NCI-H345 treated with DMSO at 0.1 percent for 48 hours (cell line): ENCODE measurements at regions not wholly inside any gene's neighbourhood (a gene's known extent, or its start where the extent isn't known, plus 50 kb on each side); places are given as distances from the start of the nearest gene placed in this dataset.

Experiments
- DNase-seq: peaks from one replicate; lab custom pipeline; 2025; ENCODE audit not compliant: unreplicated experiment; lab: John Stamatoyannopoulos, UW

DNA sequence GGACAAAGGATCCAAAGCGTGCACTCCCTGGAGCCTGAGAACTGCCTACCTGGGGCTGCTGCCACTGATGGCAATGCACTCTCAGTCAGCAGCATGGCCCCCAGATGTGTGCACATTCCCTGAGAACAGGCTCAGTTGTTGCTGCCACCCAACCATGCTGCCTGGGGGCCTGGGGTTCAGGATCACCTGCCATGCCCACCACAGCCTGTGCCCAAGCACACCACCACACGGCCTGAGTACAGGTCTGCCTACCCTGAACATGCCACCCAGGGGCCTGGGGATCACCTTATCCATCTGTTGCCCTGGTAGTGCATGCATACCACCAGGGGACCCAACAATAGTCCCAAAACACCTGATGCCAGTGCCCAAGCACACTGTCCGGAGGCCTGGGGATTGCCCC lies 1174.5 kb downstream of the SORCS1 start:
- no peak for DNase-seq

DNA sequence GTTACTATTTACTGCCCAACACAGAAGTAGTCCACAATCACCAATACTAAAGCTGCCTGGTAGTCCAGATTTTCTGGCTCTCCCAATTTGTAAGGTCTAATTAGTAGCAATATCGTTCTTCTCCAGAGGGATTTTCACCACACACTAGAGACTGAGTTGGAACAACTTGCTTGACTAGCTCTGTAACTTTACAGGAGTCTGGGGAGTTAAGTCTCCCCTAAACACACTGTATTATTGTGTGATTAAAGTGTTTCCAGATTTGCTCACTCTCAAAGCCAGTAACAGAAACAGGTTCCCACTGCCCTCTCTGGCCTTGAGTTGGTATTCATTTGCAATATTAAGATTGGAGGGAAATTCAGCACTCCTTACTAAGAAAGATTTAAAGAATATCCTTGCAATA lies 1175.7 kb downstream of the SORCS1 start:
- no peak for DNase-seq

DNA sequence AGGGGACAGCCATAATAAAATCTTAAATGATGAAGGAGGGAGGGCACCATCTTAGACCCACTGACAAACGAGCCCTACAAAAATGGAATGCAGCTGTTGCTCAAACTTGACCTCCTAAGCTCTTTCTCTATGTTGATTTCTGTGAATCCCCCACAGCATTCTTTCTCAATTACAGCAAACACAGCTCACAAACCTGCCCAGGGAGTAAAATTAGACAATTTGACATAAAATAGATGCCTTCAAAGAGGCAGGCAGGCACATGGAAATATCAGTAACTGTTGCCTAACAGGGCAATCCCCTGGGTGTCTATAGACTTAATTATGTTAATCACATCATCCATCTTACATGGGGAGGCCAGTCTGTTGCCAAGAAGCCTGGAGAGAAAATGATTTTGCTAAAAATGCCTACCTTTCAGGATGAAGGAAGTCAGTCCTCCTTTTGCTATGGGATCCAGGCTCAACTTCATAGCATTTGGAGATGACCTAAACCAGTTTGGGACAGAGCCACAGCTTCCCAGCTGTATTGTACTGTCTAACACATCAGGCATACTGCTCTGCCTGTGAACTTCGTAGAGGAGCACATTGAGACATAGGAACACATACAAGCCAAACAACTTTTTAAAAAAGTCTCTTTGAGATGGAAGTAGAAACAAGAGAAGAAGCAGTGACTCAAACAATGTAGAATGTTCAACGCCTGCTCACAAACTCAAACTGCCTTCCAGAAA lies 1177.4 kb downstream of the SORCS1 start:
- DNase-seq: no peak

DNA sequence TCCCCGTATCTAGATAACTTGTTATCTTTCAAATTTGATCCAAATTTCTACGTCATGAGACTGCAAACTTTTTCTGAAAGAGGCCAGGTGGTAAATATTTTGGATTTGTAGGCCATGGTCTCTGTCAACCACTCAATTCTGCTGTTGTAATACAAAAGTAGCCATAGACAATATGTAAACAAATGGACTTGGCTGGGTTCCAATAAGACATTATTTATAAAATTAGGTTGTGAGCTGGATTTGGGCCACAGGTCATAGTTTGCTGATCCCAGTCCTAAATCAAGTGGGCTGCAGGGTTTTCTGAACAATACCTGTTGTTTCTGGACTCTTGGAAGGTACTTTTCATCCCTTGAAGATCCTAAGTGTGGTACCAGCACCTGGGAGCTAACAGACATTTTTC lies 1178.0 kb downstream of the SORCS1 start:
- DNase-seq: no peak

DNA sequence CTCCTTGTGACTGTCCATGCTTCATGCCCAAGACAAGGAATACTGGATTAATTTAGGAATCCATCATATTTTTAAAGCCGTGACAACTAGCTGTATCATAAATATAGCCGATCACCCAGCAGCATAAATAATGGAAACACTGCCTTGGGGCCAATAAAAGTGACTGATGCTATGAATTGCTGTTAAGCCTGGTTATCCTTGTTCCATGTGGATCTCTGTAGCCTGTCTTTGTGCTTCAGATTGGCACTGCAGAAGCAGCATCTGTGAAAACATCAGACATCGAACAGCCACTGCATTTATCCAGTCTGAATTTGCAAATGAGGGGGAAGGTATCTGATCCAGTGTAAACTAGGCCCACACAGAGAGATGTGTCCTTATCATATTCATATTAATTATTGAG lies 1181.8 kb downstream of the SORCS1 start:
- DNase-seq: no peak

DNA sequence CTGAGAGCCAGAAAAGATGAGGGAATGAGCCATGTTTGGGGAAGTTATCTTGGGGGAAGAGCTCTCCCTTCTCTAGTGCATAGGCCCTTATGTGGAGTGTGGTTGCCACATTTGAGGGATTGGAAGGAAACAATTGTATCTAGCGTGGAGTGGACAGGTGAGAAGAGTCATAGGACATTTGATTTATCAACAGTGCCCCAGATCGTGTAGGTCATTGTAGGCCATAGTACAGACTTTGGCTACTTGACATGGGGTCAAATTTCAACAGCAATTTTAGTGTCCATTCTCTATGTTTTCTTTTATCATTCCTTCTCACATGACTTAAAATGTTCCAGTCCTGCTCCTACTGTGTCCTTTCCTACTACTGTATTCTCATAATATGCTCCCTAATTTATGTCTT lies 1182.8 kb downstream of the SORCS1 start:
- no peak for DNase-seq

DNA sequence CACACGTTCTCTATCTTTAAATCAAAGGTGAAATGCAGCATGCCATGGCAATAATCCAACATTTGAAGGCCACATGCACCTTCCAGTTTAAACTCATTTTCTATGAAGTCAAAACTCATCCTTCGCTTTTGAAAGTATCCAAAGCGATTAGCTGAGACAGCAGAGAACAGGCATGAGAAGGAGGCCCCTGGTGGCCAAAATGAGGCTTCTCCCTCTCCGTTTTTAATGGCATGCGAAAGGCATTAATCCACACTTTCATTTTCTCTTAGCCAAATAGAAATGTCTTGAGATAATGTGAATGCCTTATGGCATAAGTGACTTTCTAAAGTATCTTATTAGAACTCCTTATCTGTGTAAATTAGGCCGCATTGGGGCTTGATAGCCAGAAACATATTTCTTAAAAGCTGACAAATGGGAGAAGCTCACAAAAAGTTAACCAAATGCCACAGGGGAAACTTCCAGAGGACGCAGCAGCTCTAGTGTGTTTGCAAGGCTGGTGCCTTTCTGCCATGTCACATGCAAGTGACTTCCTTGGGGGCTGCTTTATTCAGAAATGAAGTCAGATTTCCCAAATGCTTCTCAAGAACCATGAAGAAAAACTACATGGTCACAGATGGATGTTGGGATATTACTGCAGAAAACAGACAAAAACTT lies 1189.6 kb downstream of the SORCS1 start:
- DNase-seq: no peak

DNA sequence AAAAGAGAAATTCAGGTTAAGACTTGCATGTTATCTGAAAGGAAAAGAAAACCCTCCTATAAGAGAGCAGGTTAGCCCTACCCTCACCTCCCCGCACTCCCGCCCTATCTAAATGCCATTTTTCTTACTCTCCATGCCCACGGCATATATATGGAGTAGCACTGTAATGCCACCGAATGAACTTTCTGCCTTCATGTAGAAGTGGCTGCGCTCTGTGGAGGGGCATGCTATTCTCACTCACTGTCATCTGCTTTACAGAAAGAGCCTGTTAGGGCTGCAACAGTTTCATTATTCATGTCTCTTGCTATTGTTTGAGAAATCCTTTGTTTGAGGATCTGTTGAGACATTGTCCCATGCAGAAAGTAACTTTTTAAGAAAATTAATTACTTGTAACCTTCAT lies 1190.6 kb downstream of the SORCS1 start:
- DNase-seq: no peak

DNA sequence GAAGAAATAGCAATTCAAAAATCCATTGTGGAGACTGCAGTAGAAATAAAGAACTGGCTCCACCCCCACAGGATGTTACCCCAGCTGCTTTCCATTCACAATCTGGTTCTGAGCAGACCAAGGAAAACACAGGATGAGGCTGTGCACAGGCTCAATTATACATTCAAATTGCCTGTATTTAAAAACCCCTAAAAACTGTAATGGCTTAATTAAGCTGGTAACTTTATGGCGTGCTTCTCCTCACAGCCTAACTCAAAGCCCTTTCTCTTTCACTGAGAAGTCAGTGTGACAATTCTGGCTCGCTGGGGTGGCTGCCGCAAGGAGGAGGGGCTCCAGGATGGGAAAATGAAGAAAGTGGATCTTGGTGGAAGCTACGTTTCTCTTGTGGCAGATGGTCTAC lies 1191.1 kb downstream of the SORCS1 start:
- DNase-seq: no peak

DNA sequence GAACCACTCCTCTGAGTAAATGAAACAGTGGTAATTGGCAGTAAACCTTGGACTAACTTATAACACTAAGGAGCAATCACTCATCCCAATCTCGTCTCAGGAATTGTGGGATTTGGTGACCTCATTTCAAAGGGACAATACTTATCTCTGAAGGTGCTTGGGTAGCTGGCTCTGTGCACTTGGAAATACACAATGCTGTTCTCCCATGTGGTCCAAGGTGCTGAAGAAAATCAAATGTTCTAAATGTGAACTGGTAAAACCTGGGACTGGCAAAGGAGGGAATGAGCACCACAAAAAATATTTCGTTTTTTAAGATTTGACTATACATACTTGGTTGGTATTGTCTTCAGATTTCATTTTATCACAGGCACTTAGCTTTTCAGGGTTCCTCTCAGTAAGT lies 1193.0 kb downstream of the SORCS1 start:
- no peak for DNase-seq

DNA sequence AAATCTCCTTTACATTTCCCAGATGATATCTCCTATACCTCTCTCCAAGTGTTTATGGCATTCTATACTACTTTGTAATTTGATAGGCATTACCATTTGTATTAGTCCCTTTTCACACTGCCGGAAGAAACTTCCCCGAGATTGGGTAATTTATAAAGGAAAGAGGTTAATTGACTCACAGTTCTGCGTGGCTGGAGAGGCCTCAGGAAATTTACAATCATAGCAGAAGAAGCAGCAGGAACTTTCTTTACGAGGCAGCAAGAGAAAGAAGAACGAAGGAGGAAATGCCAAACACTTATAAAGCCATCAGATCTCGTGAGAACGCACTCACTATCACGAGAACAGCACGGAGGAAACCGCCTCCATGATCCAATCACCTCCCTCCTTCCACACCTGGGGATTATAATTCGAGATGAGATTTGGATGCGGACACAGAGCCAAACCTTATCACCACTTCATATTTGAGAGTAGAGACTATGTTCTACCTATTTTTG lies 1194.6 kb downstream of the SORCS1 start:
- no peak for DNase-seq

DNA sequence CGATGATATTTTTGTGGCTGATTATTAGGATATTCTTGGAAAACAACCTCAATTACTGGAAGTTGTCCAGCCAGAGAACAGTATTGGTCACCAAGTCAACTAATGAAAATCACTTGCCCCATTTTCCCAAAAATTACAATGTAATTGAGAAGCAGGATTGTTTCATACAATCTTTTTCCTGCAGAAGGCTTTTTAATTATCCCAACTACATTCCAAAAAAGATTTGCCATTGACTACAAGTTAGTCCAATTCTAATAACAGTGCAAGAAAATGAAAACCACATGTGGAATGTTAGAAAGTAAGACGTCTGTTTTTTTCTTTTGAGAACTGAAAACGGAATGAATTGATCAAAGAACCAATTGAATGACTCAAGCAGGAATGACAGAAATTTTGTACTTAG lies 1195.8 kb downstream of the SORCS1 start:
- DNase-seq: no peak

DNA sequence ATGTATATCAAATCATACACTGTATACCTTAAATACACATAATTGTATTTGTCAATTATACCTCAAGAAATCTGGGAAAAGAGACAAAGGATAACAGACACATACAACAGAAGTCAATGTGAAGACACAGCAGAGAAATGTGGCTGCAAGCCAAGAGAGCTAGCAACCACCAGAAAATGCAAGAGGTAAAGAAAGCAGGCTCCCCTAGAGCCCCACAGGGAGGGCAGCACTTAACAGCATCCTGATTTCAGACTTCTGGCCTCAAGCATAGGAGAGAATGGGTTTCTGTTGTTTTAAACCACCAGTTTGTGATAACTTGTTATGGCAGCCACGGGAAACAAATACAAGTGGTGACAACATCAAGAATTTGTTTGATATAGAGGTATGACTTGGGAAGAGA lies 1197.2 kb downstream of the SORCS1 start:
- no peak for DNase-seq

DNA sequence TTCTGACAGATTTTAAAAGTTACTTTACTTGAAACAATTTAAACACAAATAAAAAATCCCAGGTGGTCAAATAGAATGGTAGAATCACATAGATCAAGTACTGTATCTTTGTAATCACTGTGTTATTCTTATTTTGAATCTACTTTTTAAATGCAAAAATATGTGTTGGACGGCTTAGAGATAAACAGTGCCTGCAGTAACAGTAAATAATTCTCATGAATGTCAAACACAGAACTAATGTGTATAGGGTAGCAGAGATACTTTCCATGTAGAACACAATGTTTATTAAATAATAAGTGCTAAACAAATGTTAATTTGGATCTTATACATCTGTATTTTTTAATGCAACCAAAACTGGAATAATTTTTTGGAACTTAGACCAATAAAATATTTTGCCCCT lies 1199.4 kb downstream of the SORCS1 start:
- DNase-seq: no peak

DNA sequence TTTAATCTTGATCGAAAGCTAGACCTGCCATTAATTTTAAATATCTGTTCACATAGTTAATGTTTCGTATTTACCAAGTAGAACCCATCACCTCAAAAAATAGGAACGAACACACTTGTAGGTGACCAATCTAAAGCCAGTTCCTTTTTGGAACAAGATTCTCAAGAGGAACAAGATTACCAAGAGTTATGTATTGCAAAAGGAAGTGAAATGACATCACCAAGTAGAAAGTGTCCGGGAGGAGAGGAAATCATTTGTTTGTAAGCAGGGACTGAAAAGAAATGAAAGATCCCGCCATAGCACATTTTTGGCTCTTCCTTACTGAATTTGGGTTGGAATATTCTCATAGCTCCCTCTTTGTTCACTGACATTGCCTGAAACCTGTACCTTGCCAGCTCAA lies 1200.5 kb downstream of the SORCS1 start:
- DNase-seq: no peak

DNA sequence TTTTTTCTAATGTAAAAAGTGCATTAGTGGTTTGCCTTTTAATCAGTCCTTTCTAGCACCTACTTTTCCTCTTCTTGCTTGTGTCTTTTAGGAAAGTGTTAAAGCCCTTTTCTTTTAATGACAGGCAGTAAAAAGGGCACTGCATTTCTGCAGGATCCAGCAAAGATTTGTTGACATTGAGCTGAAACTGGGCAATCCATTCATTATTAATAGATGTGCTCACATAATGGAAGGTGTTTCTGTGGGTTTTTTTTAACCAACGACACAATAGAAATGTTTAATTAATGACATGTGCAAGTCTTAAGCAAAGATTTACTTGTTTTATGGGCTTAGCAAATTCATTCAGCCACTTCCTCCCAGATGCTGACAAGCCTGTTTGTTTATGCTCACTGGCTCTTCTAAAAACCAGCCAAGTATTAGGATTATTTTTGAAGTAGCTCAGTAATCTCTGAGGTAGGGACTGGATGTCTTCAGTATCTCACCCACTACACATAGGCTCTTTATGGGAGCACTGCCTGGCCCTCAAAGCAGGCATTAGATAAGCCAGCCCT lies 1201.1 kb downstream of the SORCS1 start:
- no peak for DNase-seq

DNA sequence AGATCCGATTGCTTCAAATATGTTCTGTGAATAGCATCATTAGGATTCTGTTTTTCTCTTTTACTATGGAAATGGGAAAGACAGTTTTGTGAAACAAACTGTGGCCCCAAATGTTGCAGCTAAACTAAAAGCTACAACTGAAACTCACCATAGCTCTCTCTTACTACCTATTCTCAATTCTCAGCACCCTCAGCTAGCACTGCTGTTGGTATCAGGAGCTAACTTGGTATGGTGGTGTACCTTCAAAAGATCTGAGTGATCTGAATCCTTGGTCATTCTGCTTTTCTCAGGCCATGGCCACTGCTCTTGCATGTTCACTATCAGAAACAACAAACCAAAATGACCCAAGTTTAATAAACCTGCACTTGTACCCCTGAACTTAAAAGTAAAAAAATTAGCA lies 1208.0 kb downstream of the SORCS1 start:
- no peak for DNase-seq

DNA sequence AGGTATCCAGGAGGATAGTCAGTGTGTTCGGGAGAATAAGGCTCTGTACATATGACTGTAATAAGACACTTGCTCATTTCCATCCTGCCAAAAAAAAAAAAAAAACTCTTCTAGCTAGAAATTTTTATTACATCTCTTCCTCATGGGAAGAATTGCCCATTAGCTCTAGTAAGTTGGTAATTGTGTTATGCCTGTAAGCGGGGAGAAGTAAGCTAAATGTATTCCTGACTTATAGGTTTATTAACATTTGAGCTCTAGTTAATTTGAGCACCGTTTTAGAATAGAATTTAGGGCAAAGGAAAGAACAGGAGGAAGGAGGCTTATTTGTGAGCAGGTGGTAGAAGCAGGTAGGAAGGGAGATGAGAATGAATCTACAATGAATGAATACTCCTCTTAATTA lies 1210.6 kb downstream of the SORCS1 start:
- no peak for DNase-seq

DNA sequence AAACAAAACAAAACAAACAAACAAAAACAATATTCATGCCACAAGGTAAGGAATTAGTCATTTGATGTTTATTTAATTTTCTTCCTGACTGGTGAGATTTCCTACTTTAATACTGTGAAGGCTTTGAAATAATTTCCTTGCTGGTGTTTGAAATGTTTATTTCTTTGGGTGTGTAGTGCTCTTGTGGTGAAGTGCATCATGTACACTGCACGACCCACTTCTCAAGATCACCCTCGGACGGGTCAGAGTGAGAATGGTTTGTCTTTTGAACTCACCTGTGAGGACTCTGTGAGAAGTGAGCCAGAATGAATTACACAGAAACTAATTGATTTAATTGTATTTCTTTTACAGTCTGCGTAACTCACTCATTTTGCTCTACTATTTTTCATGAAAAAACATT lies 1211.5 kb downstream of the SORCS1 start:
- DNase-seq: no peak

DNA sequence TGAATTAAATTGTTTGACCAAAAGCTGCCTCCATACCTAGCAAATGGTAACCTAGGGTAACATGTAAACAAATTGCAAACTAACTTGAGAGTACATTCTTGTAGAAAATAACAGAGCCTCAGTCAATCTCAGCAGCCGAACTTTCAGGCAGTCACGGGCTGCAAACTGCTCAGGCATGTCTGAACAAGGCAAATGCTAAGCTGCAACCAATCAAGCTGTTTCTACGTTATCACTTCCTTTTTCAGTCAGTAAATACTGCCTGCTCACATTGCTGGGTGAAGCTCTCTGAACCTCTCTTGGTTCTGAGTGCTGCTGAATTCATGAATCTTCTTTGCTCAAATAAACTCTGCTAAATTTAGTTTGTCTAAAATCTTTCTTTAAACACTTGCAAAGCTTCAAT lies 1212.4 kb downstream of the SORCS1 start:
- DNase-seq: no peak

DNA sequence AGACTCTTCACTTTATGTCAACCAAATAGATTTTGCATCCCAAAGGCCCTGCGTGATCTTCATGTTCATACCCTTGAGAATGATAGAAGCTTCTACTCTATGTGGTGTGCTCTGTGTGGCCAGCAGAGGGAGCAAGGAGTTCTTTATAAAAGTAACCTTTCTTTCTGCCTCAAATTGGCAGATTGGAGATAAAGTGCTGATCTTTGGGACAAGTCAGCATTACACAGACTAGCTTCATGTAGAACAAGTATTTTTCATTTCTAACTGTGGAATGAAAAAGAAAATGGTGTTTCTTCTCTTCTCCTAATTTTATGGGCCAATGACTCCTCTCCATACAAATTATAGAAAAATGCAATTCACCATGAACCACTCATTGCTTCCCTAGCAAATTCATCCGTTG lies 1214.1 kb downstream of the SORCS1 start:
- no peak for DNase-seq

DNA sequence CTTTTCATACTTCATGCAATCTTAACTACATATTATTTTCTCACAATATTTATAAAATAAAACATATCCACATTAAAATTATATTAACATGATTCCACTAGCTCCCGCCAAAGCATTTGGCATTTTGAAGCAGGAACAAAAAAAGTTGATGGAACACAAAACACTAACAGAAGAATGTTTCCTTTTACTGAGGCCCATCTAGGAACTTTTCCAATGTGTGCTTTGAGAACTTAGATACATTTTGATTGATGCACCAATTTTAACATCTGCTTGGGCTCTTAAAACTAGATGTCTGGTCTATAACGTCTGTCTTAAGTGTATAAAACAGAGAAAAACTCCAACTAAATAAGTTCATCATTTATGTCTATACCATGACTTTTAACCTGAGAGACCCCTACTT lies 1214.8 kb downstream of the SORCS1 start:
- DNase-seq: no peak
